DMS 273 (cell line): ENCODE measurements at regions not wholly inside any gene's neighbourhood (a gene's known extent, or its start where the extent isn't known, plus 50 kb on each side); places are given as distances from the start of the nearest gene placed in this dataset.
A peak's percentile ranks its signal among the peaks of the same experiment; 100 is the strongest.

Experiments used
- DNase-seq: peaks from one replicate; lab custom pipeline; 2025; ENCODE audit not compliant: unreplicated experiment; lab: John Stamatoyannopoulos, UW

DNA sequence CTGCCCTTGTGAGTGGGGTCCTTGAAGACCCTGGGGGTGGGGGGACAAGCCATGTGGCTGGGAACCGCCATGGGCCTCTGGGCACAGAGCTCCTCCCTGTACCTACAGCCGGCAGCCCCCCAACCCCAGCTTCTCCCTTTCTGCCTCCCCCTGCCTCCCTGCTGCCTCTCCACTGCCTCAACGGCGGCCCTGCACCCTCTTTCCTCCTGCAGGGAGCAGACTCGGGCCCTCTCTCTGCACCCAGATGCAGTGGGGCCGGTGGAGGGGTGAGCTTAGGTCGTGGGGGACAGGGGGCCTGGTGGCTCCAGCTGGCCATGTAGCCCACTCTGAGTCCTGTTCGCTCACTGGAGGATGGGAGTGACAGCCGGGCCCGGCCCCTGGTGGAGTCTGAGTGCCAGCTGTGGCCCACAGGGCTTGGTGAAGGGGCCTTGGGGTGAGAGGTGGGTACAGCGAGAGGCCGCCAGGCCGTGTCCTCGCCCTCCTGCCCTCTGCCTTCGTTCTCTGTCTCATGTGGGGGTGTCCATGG lies 139.3 kb upstream of the COL5A1 start:
- no peak for DNase-seq

DNA sequence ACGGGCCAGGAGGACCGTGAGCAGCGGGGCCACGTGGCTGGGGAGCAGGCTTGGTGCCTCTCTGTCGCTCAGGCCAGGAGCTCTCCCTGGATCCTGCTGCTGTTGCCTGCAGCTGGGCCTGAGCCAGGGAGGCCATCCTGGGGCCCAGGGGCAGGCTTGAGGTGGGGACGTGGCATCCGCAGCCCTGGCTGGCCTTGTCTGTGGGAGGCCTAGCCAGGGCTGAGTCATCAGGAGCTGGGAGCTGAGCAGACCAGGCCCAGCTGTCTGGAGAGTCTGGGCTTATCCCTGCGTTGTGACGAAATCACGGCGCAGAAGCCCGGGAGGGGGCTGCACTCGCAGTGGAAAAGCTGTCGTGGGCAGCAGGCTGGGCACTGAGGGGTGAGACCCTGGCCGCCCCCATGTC lies 138.8 kb upstream of the COL5A1 start:
- DNase-seq = peak; percentile 59

DNA sequence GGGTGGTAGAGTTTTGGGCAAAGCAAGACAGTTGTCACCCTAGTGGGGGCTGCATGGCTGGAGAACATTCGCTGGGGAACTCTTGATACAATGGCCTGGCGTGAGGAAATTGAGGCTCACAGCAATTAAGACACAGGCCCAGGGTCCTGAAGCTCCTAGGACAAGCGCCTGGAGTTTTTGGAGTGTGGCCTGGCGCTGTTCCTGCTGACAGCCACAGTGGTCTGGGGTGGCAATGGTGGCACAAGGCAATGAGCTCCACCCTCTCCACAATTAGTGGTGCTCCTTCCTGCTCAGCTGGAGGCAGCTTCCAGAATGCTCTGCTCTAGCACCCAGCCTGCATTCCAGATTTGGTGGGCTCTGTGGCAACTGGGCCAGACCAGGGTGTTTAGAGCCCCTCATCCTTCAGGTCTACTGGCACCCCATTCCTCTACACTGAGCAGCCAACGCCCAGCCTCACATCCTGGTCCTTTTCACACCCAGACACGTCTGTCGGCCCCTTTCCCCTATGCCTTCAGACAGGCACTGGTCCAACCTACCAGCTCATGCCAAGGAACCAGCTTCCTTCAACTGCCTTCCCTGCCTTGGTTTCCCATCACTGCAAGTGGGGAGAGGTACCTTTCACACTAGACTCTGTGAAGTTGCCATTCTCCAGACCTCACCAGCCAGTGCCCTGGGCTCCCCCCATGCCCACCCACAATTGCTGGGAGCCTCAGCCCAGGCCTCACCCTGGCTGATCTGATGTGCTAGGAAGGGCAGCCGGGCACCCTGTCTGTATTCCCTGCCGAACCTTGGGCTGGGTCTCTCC lies 138.1 kb upstream of the COL5A1 start:
- no peak for DNase-seq

DNA sequence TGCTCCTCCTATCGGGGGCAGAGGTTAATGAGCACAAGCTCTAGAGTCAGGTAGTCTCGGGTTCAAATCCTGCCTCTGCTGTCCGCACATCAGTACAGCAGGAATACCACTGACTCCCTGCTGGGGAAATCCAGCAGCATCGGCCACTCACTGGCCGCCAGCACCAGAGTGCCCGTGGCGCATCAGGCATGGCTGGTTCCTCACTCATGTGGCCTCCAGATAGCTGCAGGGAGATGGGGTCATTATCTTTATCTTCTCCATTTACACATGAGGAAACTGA lies 137.6 kb upstream of the COL5A1 start:
- no peak for DNase-seq

DNA sequence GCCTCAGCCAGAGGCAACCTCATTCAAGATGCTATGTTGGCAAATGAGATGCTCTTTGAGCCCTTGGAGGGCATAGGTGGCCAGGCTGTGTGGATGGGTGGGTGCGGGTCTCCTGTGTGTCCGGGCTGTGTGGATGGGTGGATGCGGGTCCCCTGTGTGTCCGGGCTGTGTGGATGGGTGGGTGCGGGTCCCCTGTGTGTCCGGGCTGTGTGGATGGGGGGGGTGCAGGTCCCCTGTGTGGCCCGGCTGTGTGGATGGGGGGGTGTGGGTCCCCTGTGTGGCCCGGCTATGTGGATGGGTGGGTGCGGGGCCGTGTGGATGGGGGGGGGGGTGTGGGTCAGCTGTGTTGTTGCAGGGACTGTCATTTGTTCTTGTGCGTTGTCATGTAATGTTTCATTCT lies 136.6 kb upstream of the COL5A1 start:
- DNase-seq = no peak

DNA sequence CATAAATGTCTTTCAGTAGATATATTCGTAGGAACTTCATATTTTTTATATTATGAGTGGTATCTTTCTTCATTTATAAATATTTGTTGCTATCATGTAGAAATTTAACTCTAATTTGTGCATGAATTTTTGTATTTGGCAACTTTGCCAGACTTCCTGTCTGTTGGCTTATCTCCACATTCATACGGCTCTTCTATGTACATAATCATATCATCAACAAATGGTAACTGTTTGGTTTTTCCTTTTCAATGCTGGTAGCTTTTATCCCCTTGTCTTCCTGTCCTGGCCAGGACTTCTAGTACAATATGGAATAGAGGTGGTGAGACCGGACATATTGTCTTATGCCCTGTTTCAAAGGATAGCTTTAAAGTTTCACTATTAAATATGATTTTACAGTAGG lies 132.3 kb upstream of the COL5A1 start:
- DNase-seq = no peak

DNA sequence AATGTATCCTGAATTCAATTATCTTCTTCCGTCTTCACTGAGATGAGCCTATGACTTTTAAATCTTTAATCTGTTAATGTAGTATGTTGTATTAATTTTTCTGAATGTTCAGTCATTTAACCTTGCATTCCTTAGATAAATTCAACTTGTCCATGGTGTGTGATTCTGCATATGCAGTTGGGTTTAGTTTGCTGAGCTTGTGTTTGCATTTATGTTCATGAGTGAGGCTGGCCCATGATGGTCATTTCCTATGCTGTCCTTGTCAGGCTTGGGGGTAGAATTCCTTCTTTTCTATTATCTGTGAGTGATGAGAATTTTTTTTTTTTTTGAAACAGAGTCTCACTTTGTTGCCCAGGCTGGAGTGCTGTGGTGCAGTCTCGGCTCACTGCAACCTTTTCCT lies 131.8 kb upstream of the COL5A1 start:
- no peak for DNase-seq

DNA sequence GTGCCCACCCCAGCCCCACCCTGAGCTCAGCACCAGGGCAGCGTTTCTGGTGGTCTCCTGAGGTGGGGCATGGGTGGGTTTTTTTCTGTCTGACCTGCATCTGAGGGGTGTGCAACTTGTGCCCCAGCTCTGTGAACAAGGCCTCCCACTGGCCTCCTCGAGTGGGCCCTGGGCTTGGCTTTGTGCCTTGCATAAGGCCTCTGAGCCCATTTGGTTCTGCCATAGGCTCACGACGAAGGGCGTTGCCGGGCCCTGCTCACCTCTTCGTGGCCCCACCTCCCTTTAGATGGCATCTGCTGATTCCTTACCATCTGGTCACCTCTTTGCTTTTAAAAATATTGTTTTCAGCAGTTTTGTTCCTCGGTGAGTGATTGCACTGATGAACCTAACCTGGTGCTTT lies 127.1 kb upstream of the COL5A1 start:
- DNase-seq = no peak

DNA sequence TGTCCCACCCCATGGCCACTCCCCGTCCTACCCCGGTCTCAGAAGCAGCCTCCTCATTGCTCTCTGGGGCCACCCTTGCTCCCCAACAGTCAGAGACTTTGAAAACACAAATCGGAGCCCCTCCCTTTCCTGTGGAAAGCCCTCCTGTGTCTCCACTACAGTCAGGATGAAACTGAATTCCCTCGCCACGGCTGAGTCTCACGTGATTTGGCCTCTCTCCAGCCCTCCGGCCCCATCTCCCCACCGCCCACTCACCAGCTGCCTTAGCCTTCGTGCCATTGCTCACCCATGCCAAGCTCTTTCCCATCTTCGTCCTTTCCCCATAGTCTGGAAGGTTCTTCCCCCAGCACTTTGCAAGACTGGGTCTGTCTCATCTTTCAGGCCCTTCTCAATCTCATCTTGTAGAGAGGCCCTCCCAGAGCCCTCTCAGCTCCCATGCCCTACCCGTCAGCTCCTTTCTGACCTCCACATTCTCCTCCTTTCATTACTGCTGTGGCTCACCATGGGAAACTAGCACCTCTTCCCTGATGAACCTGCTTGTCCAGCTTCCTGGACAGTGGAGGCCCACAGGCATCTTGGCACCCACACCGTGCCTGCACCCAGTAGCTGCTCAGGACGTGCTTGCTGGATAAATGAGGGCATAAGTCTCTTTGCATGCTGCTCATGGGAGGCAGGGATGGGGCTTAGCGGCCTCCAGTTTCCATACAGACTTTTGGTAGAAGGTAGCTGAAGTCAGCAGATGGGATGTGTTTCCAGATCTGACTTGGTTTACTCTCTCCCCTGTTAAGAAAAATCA lies 126.4 kb upstream of the COL5A1 start:
- DNase-seq = peak; percentile 64

DNA sequence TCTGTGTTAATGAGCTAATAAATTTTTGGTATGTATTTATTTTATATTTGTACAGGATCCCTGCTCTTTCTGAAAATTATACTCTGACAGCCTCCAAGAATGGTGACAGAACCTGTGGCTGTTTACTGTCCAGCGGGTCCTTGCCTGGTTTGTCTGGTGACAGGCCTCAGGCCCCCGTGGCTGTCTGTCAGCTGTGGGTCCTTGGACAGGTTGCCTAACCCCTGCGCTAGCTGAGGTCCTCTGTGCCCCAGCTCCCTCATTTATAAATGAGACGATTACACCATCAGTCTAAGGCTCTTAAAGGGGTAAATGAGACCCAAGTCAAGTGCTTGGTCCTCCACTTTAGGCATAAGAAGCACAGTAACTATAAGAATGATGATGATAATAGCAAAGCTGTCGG lies 125.1 kb upstream of the COL5A1 start:
- DNase-seq = no peak

DNA sequence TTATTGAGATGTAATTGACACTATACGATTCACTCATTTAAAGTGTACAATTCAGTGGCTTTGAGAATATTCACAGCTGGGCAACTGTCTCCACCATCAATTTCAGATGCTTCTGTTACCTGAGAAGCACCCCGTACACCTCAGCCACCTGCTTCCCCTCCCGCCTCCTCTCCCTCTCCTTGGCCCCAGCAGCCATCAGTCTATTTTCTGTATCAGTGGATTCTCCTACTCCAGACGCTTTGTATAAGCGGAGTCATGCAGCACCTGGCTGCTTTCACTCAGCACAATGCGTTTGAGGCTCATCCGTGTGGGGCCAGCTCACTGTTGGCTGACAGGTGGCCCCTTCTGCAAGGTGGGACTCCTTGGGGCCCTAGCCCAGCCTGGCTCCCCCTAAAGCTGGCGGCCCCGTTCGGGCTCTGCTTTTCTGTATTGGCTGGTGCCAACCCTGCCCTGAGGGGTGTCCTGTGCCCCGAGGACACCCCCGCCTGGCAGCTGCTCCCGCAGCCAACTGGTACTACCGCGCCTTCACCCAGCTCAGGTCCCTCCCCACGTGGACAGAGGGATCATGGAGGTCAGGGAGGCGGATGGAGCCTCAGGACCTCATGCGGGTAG lies 124.4 kb upstream of the COL5A1 start:
- DNase-seq = no peak

DNA sequence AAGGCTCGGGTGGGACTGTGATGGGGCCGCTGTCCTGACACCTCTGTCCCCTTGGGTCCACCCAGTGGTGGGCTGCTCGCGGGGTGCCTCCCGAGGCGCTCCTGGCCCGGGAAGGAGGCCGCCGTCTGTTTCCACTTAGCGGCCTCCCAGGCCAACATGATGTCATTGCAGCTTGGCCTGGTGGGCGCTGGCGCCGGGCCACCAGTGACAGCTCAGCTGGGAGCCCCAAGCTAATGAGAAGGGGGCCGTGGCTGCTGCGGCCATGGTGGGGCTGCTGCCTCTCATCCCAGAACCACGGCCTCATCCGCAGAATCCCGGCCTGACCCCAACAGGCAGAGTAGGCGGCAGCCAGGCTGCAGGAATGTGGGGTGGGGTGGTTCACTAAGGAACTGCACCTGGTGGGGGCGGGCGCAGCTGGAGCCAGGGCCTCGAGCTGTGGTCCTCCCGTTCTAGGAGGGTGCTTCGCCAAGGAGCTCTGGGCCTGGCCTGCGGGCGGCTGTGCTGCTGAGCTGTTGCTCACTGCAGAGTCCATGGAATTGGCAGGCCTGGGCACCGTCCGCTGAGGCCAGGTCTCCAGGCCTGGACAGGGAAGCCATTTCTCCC lies 123.5 kb upstream of the COL5A1 start:
- no peak for DNase-seq

DNA sequence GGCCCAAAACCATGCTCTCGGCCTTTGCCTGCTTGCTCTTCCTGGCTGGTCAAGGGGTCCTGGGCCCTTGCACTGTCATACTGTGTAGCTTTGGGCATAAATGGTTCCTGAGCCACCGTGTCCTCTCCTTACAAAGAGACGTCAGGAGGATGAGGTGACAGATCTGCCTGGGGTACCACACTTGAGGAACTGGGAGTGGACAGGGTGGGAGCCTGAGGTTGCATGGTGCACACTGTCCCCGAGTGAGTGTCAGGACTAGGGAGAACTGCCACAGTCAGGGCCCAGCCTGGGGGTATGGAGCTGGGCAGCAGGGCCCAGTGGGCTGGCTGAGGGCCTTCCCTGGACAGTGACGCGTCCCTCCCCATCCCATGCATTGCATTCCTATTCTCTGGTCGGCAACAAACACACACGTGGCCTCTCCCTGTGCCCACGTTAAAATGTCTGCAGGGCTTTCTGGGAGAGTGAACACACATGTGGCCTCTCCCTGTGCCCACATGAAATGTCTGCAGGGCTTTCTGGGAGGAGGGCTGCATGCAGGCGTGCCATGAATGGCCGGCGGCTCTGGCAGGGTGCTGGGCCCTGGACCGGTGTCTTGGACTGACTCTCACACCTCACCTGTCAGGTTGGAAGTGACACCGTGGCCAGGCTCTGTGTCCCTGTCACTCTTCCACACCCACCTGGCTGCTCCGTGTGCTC lies 122.1 kb upstream of the COL5A1 start:
- no peak for DNase-seq

DNA sequence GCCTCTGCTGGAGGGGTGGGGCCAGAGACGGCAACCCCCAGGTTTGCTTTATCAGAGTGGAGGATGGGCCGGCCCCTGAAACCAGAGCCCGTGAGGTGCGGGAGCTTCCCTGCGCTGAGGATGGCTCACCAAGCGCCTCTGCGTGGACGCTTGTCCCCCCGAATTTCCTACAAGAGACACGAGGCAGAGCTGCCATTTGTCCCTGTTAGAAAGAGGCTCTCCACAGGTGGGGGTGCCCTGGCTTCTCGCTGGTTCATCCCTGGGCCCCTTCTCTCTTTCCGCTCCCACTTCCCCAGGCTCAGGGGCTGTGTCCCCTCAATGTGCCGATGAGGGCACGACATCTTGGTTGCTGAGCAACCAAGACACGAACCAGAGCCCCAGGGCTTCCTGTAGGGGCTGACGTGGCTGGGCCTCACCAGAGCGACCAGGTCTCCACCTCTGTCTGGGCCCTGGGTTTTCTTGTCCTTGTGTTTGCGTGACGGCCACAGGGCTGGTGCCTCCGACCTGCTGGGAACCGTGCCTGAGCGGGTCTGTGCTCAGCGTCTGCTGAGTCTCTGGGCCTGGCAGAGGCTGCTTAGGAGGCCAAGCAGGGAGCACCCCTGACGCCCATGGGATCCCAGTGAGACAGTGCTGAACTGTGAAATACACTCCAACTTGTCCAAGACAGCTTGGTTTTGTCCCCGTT lies 119.6 kb upstream of the COL5A1 start:
- DNase-seq = no peak

DNA sequence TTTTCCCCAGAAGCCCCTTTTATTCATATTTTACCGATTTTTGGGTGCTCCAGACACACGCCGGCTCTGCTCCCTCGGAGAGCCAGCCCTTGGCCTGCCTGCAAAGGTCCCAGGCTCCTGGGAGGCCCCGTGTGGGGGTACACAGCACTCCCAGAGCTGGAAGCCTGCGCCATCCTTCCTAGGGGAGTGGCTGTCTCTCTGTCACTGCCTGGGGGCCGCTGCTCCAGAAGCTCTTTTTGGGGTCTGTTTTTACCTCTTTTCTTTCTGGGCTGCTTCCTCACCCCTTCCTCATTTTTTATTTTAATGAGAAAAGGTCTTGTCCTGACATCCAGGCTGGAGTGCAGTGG lies 119.1 kb upstream of the COL5A1 start:
- no peak for DNase-seq

DNA sequence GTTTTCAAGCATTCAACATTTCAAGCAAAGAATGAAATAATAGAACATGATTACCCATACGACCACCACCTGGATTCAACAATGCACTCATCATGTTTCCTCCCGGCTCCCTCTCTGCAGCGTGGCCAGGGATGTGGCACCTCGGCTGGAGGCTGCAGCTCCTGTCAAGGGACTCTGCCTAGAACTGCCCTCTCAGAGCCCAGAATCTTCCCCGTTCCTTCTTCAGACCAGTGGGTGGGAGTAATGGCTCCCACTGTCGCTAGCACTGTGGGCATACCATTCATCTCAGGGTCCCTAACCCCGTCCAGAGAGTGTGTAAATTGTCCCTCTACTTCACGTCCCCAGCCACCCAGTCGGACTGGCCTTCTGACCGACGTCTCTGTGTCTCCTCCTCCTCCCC lies 118.6 kb upstream of the COL5A1 start:
- no peak for DNase-seq

DNA sequence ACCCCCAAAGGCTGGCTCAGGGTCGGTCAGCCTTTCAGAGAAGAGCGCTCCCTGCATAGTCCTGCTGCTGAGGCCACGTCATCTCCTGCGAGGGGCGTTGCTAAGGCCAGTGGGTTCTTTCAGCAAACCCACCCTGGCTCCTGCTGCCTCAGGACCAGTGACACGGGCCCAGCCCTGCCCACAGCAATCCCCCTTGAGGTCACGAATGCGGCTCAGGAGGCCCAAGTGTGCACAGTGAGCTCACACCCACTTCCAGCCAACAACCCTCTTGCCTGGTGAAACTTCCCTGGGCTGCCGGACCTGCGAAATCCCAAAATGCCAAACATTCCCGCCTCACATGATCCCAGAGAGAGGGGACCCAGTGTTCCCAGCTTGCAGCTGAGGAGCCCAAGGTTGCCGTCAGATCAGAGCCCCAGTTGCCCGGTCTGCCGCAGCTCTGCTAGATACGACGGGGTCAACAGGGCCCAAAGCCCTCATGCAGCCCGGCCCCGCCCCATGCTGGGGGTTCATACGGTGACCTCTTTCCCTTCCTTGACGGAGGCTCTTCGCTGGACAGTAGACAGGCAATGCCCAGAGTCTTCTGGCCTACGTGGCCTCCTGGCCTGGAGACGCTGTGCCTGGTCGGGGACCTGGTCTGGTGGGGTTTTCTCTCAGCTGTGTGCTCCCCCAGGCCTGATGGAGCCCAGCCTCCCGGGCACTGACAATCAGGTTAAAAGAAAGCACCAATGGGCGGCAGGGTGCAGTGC lies 116.4 kb upstream of the COL5A1 start:
- DNase-seq = no peak

DNA sequence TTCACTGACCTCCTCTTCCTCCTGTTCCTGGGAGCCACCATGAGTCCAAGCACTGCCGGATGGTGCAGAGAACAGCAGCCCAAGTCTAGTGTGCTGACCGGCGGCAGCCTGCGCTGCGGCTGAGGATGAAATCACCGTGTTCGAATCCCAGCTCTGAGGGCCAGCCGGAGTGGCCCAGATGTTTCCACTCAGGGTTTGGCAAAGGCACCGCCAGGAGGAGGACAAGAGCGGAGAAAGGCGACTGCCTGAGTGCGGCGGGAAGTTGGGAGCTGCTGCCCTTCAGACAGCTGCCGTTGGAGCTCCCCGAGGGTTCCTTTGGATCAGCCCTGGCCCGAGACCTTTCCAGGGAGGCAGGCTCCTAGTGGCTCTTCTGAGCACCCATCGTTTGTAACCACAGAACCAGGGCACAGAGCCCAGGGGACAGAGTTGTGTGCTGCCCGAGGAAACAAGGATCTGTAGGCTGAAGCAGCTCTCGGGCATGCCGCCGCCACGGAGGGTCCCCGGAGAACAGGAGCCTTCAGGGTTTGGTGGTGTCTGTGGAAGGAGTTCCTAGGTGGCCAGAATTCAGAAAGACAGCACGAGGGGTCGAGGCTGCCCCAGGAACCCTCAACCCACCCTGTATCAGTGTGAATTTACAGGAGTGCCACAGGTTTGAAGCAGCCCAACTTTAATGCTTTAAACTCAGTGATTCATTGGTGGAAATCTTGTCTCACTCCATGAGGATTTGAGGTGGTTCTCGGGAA lies 115.6 kb upstream of the COL5A1 start:
- no peak for DNase-seq
